ENCODE measurements at regions not wholly inside any gene's neighbourhood (a gene's known extent, or its start where the extent isn't known, plus 50 kb on each side); places are given as distances from the start of the nearest gene placed in this dataset.

- no peak for TF ChIP-seq CTCF (conservative IDR thresholded peaks at IDR 0.05 in 1 of 2, IDR thresholded peaks at IDR 0.05 in 1 of 2; ENCODE audit: extremely low read depth in 1 of 2, insufficient read depth in 1 of 2, low read depth in 1 of 2, low read length in 2 of 2)
- no peak for TF ChIP-seq EZH2 (IDR thresholded peaks at IDR 0.05; ENCODE audit: borderline replicate concordance, low read length)
Measured at GRCh38 chr7:8937204-8937603, 503.8 kb downstream of the NXPH1 start.

Data from mammary epithelial cell (primary cell).